ENCODE measurements at regions not wholly inside any gene's neighbourhood (a gene's known extent, or its start where the extent isn't known, plus 50 kb on each side); places are given as distances from the start of the nearest gene placed in this dataset.

DNA sequence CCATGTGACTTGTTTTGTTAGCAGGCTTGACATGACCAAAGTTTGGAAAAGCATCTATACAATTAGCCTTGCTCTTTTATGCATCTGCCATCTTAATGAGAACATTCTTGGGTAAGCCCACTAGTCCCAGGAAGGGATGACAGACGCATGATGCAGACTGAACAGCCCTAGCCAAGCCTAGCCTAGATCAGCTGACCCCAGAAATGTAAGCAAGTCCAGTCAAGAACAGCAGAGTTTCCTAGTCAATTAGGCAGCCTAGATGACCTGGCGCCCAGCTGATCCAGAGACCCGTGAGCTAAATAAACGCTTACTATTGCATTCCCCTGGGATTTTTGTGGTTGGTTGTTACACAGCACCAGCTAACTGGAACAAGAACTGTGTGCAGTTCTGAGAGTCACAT is 457.9 kb downstream of the BCOR start:
- ChIA-PET RAD21 (ENCODE audit: low non-redundant PET in 1 of 2, low total read pairs in 2 of 2, uncharacterized antibody in 2 of 2, unreplicated experiment in 2 of 2) (no interaction called here), CTCF (no interaction called here), POLR2A (no interaction called here)
- TF ChIP-seq, protein P1, sequence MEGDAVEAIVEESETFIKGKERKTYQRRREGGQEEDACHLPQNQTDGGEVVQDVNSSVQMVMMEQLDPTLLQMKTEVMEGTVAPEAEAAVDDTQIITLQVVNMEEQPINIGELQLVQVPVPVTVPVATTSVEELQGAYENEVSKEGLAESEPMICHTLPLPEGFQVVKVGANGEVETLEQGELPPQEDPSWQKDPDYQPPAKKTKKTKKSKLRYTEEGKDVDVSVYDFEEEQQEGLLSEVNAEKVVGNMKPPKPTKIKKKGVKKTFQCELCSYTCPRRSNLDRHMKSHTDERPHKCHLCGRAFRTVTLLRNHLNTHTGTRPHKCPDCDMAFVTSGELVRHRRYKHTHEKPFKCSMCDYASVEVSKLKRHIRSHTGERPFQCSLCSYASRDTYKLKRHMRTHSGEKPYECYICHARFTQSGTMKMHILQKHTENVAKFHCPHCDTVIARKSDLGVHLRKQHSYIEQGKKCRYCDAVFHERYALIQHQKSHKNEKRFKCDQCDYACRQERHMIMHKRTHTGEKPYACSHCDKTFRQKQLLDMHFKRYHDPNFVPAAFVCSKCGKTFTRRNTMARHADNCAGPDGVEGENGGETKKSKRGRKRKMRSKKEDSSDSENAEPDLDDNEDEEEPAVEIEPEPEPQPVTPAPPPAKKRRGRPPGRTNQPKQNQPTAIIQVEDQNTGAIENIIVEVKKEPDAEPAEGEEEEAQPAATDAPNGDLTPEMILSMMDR (IDR thresholded peaks at IDR 0.05 in 2 of 3, conservative IDR thresholded peaks at IDR 0.05 in 1 of 3; ENCODE audit: borderline replicate concordance in 1 of 3, insufficient read depth in 1 of 3, low read depth in 2 of 3, low read length in 2 of 3): no peak
- TF ChIP-seq JUND (IDR thresholded peaks at IDR 0.05) (no peak), SP1 (IDR thresholded peaks at IDR 0.05; ENCODE audit: low read depth) (no peak), EGR1 (IDR thresholded peaks at IDR 0.05; ENCODE audit: low read depth) (no peak), RAD21 (IDR thresholded peaks at IDR 0.05; ENCODE audit: low read depth) (no peak), TCF7L2 (IDR thresholded peaks at IDR 0.05; ENCODE audit: borderline replicate concordance, extremely low read depth, insufficient read depth, insufficient read length) (no peak), POLR2A (IDR thresholded peaks at IDR 0.05; ENCODE audit: borderline replicate concordance, extremely low read depth, insufficient read depth, insufficient read length) (no peak), ZFX (IDR thresholded peaks at IDR 0.05) (no peak), POLR2AphosphoS5 (IDR thresholded peaks at IDR 0.05; ENCODE audit: low read depth, low read length) (no peak), SRF (IDR thresholded peaks at IDR 0.05; ENCODE audit: low read depth) (no peak), YY1 (IDR thresholded peaks at IDR 0.05; ENCODE audit: extremely low read depth, insufficient replicate concordance, low read depth, low read length) (no peak), CBX3 (IDR thresholded peaks at IDR 0.05; ENCODE audit: low read depth) (no peak), CEBPB (IDR thresholded peaks at IDR 0.05; ENCODE audit: low read depth) (no peak), ZNF274 (IDR thresholded peaks at IDR 0.05; ENCODE audit: low read depth, low read length) (no peak), ELF1 (IDR thresholded peaks at IDR 0.05; ENCODE audit: borderline replicate concordance, low read depth) (no peak)
- TF ChIP-seq, protein P2, sequence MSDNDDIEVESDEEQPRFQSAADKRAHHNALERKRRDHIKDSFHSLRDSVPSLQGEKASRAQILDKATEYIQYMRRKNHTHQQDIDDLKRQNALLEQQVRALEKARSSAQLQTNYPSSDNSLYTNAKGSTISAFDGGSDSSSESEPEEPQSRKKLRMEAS (IDR thresholded peaks at IDR 0.05): no peak
- TF ChIP-seq, protein P3, sequence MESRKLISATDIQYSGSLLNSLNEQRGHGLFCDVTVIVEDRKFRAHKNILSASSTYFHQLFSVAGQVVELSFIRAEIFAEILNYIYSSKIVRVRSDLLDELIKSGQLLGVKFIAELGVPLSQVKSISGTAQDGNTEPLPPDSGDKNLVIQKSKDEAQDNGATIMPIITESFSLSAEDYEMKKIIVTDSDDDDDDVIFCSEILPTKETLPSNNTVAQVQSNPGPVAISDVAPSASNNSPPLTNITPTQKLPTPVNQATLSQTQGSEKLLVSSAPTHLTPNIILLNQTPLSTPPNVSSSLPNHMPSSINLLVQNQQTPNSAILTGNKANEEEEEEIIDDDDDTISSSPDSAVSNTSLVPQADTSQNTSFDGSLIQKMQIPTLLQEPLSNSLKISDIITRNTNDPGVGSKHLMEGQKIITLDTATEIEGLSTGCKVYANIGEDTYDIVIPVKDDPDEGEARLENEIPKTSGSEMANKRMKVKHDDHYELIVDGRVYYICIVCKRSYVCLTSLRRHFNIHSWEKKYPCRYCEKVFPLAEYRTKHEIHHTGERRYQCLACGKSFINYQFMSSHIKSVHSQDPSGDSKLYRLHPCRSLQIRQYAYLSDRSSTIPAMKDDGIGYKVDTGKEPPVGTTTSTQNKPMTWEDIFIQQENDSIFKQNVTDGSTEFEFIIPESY (IDR thresholded peaks at IDR 0.05; ENCODE audit: extremely low read depth, insufficient replicate concordance, low read length): no peak
- TF ChIP-seq, protein P4, sequence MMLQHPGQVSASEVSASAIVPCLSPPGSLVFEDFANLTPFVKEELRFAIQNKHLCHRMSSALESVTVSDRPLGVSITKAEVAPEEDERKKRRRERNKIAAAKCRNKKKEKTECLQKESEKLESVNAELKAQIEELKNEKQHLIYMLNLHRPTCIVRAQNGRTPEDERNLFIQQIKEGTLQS (IDR thresholded peaks at IDR 0.05): no peak
- H3K4me2 ChIP-seq (ENCODE audit: low read length): no peak overlapping the region
- no peak for ATAC-seq
- no peaks in the 10 kb centered on the region for H3K79me2 ChIP-seq (ENCODE audit: insufficient read depth, low read length)
- no peak overlapping the region for H3K9ac ChIP-seq (ENCODE audit: low read length)
- no peaks in the 10 kb centered on the region for H3K9me3 ChIP-seq (ENCODE audit: control insufficient read depth in 1 of 2, insufficient read depth in 1 of 2, low read depth in 1 of 2, low read length in 2 of 2)
- no peak overlapping the region for H3K4me3 ChIP-seq (replicated peaks in 1 of 2; ENCODE audit: low read depth in 1 of 2, low read length in 2 of 2)
- no peak for DNase-seq (ENCODE audit: low read depth, low spot score)
- no peak overlapping the region for H2AFZ ChIP-seq (ENCODE audit: low read depth, low read length, poor library complexity, severe bottlenecking)
- no peaks in the 10 kb centered on the region for H3K36me3 ChIP-seq (ENCODE audit: control insufficient read depth in 1 of 2, insufficient read depth in 2 of 2, low read length in 2 of 2)
- H3K27me3 ChIP-seq (ENCODE audit: insufficient read depth, low read length): no peaks in the 10 kb centered on the region
- no peaks in the 10 kb centered on the region for H3K4me1 ChIP-seq (ENCODE audit: control insufficient read depth in 1 of 2, insufficient read depth in 2 of 2, low read length in 2 of 2)
- intact Hi-C loops (cut with micrococcal nuclease): no loop called here
- no TSS peak for BruUV-seq (replicated peaks)
- H4K20me1 ChIP-seq (ENCODE audit: insufficient read depth): no peaks in the 10 kb centered on the region
- H3K9me2 ChIP-seq (ENCODE audit: insufficient read depth): no peaks in the 10 kb centered on the region
- H3K27ac ChIP-seq (ENCODE audit: low read depth, low read length): no peak overlapping the region

Data from HCT116 (cell line).